ENCODE measurements at regions not wholly inside any gene's neighbourhood (a gene's known extent, or its start where the extent isn't known, plus 50 kb on each side); places are given as distances from the start of the nearest gene placed in this dataset.

- DNase-seq (ENCODE audit: low spot score) = no peak
- CTCF ChIA-PET = no interaction called here
These were observed 330.3 kb downstream of the SHQ1 start for GRCh38 chr3:72517921-72518424.

GRCh38 chr3:72517336-72517735, 330.9 kb downstream of the SHQ1 start:
- no TSS peak for BruUV-seq (replicated peaks)
- H3K4me1 ChIP-seq (ENCODE audit: insufficient read depth, low read length, poor library complexity, severe bottlenecking) = no peaks in the 10 kb centered on the region
- H3K36me3 ChIP-seq (ENCODE audit: insufficient read depth, low read length, poor library complexity, severe bottlenecking) = no peaks in the 10 kb centered on the region
- no peaks in the 10 kb centered on the region for H3K27me3 ChIP-seq (replicated peaks; ENCODE audit: insufficient read depth, low read depth, low read length, poor library complexity)
- DNase-seq (ENCODE audit: low spot score) = no peak
- no peak overlapping the region for H3K4me3 ChIP-seq (ENCODE audit: low read depth, low read length, poor library complexity, severe bottlenecking)
- intact Hi-C loops (cut with micrococcal nuclease; ENCODE audit: unreplicated experiment) = no loop called here
- POLR2A ChIA-PET (ENCODE audit: low non-redundant PET) = no interaction called here
- TF ChIP-seq CTCF (conservative IDR thresholded peaks at IDR 0.05; ENCODE audit: low read depth, low read length) = no peak
- no peak for TF ChIP-seq EZH2 (IDR thresholded peaks at IDR 0.05; ENCODE audit: borderline replicate concordance, low read depth, low read length, poor library complexity, severe bottlenecking)
- CTCF ChIA-PET = no interaction called here
- no peak overlapping the region for H3K27ac ChIP-seq (ENCODE audit: low read depth, low read length, poor library complexity, severe bottlenecking)
- H3K9me3 ChIP-seq (ENCODE audit: low read depth, low read length, poor library complexity, severe bottlenecking) = no peaks in the 10 kb centered on the region

More at GRCh38 chr3:72517921-72518424, 330.3 kb downstream of the SHQ1 start:
- H3K4me1 ChIP-seq (ENCODE audit: insufficient read depth, low read length, poor library complexity, severe bottlenecking) = no peaks in the 10 kb centered on the region
- no peak for TF ChIP-seq EZH2 (IDR thresholded peaks at IDR 0.05; ENCODE audit: borderline replicate concordance, low read depth, low read length, poor library complexity, severe bottlenecking)
- TF ChIP-seq CTCF (conservative IDR thresholded peaks at IDR 0.05; ENCODE audit: low read depth, low read length) = no peak
- no peaks in the 10 kb centered on the region for H3K36me3 ChIP-seq (ENCODE audit: insufficient read depth, low read length, poor library complexity, severe bottlenecking)
- POLR2A ChIA-PET (ENCODE audit: low non-redundant PET) = no interaction called here
- intact Hi-C loops (cut with micrococcal nuclease; ENCODE audit: unreplicated experiment) = no loop called here
- no peak overlapping the region for H3K4me3 ChIP-seq (ENCODE audit: low read depth, low read length, poor library complexity, severe bottlenecking)
- no peaks in the 10 kb centered on the region for H3K27me3 ChIP-seq (replicated peaks; ENCODE audit: insufficient read depth, low read depth, low read length, poor library complexity)
- no peaks in the 10 kb centered on the region for H3K9me3 ChIP-seq (ENCODE audit: low read depth, low read length, poor library complexity, severe bottlenecking)
- no peak overlapping the region for H3K27ac ChIP-seq (ENCODE audit: low read depth, low read length, poor library complexity, severe bottlenecking)
- BruUV-seq (replicated peaks) = no TSS peak

- no peaks in the 10 kb centered on the region for H3K27me3 ChIP-seq (replicated peaks; ENCODE audit: insufficient read depth, low read depth, low read length, poor library complexity)
- H3K4me1 ChIP-seq (ENCODE audit: insufficient read depth, low read length, poor library complexity, severe bottlenecking) = no peaks in the 10 kb centered on the region
- H3K4me3 ChIP-seq (ENCODE audit: low read depth, low read length, poor library complexity, severe bottlenecking) = no peak overlapping the region
- no peaks in the 10 kb centered on the region for H3K36me3 ChIP-seq (ENCODE audit: insufficient read depth, low read length, poor library complexity, severe bottlenecking)
- TF ChIP-seq EZH2 (IDR thresholded peaks at IDR 0.05; ENCODE audit: borderline replicate concordance, low read depth, low read length, poor library complexity, severe bottlenecking) = no peak
- TF ChIP-seq CTCF (conservative IDR thresholded peaks at IDR 0.05; ENCODE audit: low read depth, low read length) = no peak
- ChIA-PET CTCF (no interaction called here), POLR2A (ENCODE audit: low non-redundant PET) (no interaction called here)
- no peaks in the 10 kb centered on the region for H3K9me3 ChIP-seq (ENCODE audit: low read depth, low read length, poor library complexity, severe bottlenecking)
- no TSS peak for BruUV-seq (replicated peaks)
- DNase-seq (ENCODE audit: low spot score) = no peak
- intact Hi-C loops (cut with micrococcal nuclease; ENCODE audit: unreplicated experiment) = no loop called here
- no peak overlapping the region for H3K27ac ChIP-seq (ENCODE audit: low read depth, low read length, poor library complexity, severe bottlenecking)
These were observed 331.9 kb downstream of the SHQ1 start for GRCh38 chr3:72516361-72516760.
